ENCODE measurements at regions not wholly inside any gene's neighbourhood (a gene's known extent, or its start where the extent isn't known, plus 50 kb on each side); places are given as distances from the start of the nearest gene placed in this dataset.

DNA sequence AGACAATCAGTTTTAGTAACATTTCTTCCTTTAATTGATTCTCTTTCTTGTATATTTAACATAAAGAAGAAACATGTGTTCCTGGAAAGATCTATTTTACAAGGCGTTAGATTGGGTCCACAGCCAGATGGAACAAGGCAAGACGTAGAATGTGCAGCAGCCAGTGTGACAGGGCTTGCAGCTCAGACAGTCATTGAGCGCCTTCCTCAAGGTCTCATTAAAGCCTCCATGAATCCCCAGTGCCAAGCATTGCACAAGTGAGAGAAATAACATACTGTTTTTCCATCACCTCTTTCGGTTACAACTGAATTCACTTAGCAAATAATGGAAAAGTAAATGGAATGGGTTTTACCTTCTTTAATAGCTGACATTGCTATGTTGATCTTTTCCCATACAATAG lies 292.5 kb downstream of the USP46 start:
- TF ChIP-seq CTCF (IDR thresholded peaks at IDR 0.05) (no peak), ZFX (IDR thresholded peaks at IDR 0.05; ENCODE audit: borderline replicate concordance) (no peak)
